ES-I3 (cell line): ENCODE measurements at regions not wholly inside any gene's neighbourhood (a gene's known extent, or its start where the extent isn't known, plus 50 kb on each side); places are given as distances from the start of the nearest gene placed in this dataset.
"Not testable (repeated sequence)": the region's sequence is repeated elsewhere in the genome, so short reads cannot be mapped to it uniquely, and the experiment has no call there.

Experiments used
- H3K36me3 ChIP-seq: 2 replicates; pipeline ENCODE4 v1.6.1; 2013; ENCODE audit warnings: mild to moderate bottlenecking, low read length, control low read depth, moderate library complexity; ENCODE audit not compliant: insufficient read depth
- H3K4me1 ChIP-seq: 2 replicates; pipeline ENCODE4 v1.6.1; 2013; ENCODE audit warnings: mild to moderate bottlenecking, control low read depth, low read length; ENCODE audit not compliant: insufficient read depth
- H3K9ac ChIP-seq: 2 replicates; pipeline ENCODE4 v1.6.1; 2013; ENCODE audit warnings: low read depth, mild to moderate bottlenecking, low read length, moderate library complexity
- H3K9me3 ChIP-seq: 2 replicates; pipeline ENCODE4 v1.6.1; 2013; ENCODE audit warnings: mild to moderate bottlenecking, low read length, moderate library complexity; ENCODE audit not compliant: control insufficient read depth, insufficient read depth

- no peaks in the 10 kb centered on the region for H3K9me3 ChIP-seq
- no peak overlapping the region for H3K9ac ChIP-seq
- H3K4me1 ChIP-seq, result no peaks in the 10 kb centered on the region
- no peaks in the 10 kb centered on the region for H3K36me3 ChIP-seq
Measured at GRCh38 chr18:43826215-43826614, 548.9 kb upstream of the SYT4 start.

GRCh38 chr18:43827311-43827710, 550.0 kb upstream of the SYT4 start:
- Histone ChIP-seq H3K9ac (no peak overlapping the region), H3K4me1 (no peaks in the 10 kb centered on the region), H3K36me3 (no peaks in the 10 kb centered on the region), H3K9me3 (no peaks in the 10 kb centered on the region)

- Histone ChIP-seq H3K9me3 (no peaks in the 10 kb centered on the region), H3K9ac (no peak overlapping the region), H3K4me1 (no peaks in the 10 kb centered on the region), H3K36me3 (no peaks in the 10 kb centered on the region)
Measured at GRCh38 chr18:43830303-43830702, 553.0 kb upstream of the SYT4 start.

GRCh38 chr18:43830947-43831346, 553.7 kb upstream of the SYT4 start:
- H3K9ac ChIP-seq, result no peak overlapping the region
- H3K9me3 ChIP-seq, result no peaks in the 10 kb centered on the region
- no peaks in the 10 kb centered on the region for H3K36me3 ChIP-seq
- H3K4me1 ChIP-seq, result no peaks in the 10 kb centered on the region

- Histone ChIP-seq H3K9ac (no peak overlapping the region), H3K4me1 (peaks cover 17% of the 10 kb centered on the region), H3K36me3 (no peaks in the 10 kb centered on the region), H3K9me3 (no peaks in the 10 kb centered on the region)
Measured at GRCh38 chr18:43846299-43846698, 569.0 kb upstream of the SYT4 start.

GRCh38 chr18:43847164-43848091, 570.1 kb upstream of the SYT4 start:
- no peaks in the 10 kb centered on the region for H3K36me3 ChIP-seq
- peak overlapping the region; percentile 28 for H3K9ac ChIP-seq
- H3K4me1 ChIP-seq, result peaks cover 17% of the 10 kb centered on the region
- H3K9me3 ChIP-seq, result no peaks in the 10 kb centered on the region

GRCh38 chr18:43849831-43850230, 572.5 kb upstream of the SYT4 start:
- H3K9ac ChIP-seq, H3K9me3 ChIP-seq, H3K36me3 ChIP-seq: not testable (repeated sequence)
- peaks cover 17% of the 10 kb centered on the region for H3K4me1 ChIP-seq

- Histone ChIP-seq H3K4me1 (no peaks in the 10 kb centered on the region), H3K36me3 (no peaks in the 10 kb centered on the region), H3K9me3 (no peaks in the 10 kb centered on the region), H3K9ac (no peak overlapping the region)
Measured at GRCh38 chr18:43855376-43855775, 578.1 kb upstream of the SYT4 start.

GRCh38 chr18:43863180-43863579, 585.9 kb upstream of the SYT4 start:
- no peak overlapping the region for H3K9ac ChIP-seq
- H3K36me3 ChIP-seq, result no peaks in the 10 kb centered on the region
- no peaks in the 10 kb centered on the region for H3K9me3 ChIP-seq
- peaks cover 3% of the 10 kb centered on the region; the same call in 1 of the 2 replicates for H3K4me1 ChIP-seq

- H3K9ac ChIP-seq, result no peak overlapping the region
- no peaks in the 10 kb centered on the region for H3K9me3 ChIP-seq
- no peaks in the 10 kb centered on the region for H3K36me3 ChIP-seq
- peaks cover 3% of the 10 kb centered on the region; the same call in 1 of the 2 replicates for H3K4me1 ChIP-seq
Measured at GRCh38 chr18:43866696-43867095, 589.4 kb upstream of the SYT4 start.

- Histone ChIP-seq H3K36me3 (no peaks in the 10 kb centered on the region), H3K9ac (no peak overlapping the region), H3K4me1 (no peaks in the 10 kb centered on the region), H3K9me3 (no peaks in the 10 kb centered on the region)
Measured at GRCh38 chr18:43868497-43868995, 591.3 kb upstream of the SYT4 start.

- no peaks in the 10 kb centered on the region for H3K36me3 ChIP-seq
- H3K9ac ChIP-seq, result no peak overlapping the region
- no peaks in the 10 kb centered on the region for H3K9me3 ChIP-seq
- no peaks in the 10 kb centered on the region for H3K4me1 ChIP-seq
Measured at GRCh38 chr18:43869451-43870008, 592.2 kb upstream of the SYT4 start.

GRCh38 chr18:43870626-43871025, 593.3 kb upstream of the SYT4 start:
- Histone ChIP-seq H3K9me3 (no peaks in the 10 kb centered on the region), H3K4me1 (no peaks in the 10 kb centered on the region), H3K36me3 (no peaks in the 10 kb centered on the region), H3K9ac (no peak overlapping the region)

GRCh38 chr18:43875511-43875910, 598.2 kb upstream of the SYT4 start:
- Histone ChIP-seq H3K9me3 (no peaks in the 10 kb centered on the region), H3K36me3 (no peaks in the 10 kb centered on the region), H3K4me1 (no peaks in the 10 kb centered on the region), H3K9ac (no peak overlapping the region)

- H3K36me3 ChIP-seq, result no peaks in the 10 kb centered on the region
- H3K9me3 ChIP-seq, result no peaks in the 10 kb centered on the region
- no peaks in the 10 kb centered on the region for H3K4me1 ChIP-seq
- H3K9ac ChIP-seq, result no peak overlapping the region
Measured at GRCh38 chr18:43876286-43876685, 599.0 kb upstream of the SYT4 start.
